OCI-LY1 (cell line): ENCODE measurements at regions not wholly inside any gene's neighbourhood (a gene's known extent, or its start where the extent isn't known, plus 50 kb on each side); places are given as distances from the start of the nearest gene placed in this dataset.

Experiments
- H2AFZ ChIP-seq: fragments of 200-600 bp; sonication (generic), shearing (Covaris generic); 2 replicates; pipeline ENCODE4 v1.6.0; 2014; ENCODE audit warnings: antibody characterized with exemption, mild to moderate bottlenecking, low read length
- H3F3A ChIP-seq: fragments of 200-600 bp; sonication (generic), shearing (Covaris generic); 2 replicates; pipeline ENCODE4 v1.6.0; 2014; ENCODE audit warnings: mild to moderate bottlenecking, antibody characterized with exemption, low read length, moderate library complexity; ENCODE audit not compliant: insufficient read depth
- H3K27ac ChIP-seq: fragments of 200-600 bp; sonication (generic); 2 replicates; pipeline ENCODE4 v1.5.1; 2014; ENCODE audit warnings: low read length, mixed run types, mild to moderate bottlenecking, low read depth; ENCODE audit not compliant: poor library complexity, severe bottlenecking
- H3K27me3 ChIP-seq: fragments of 200-600 bp; sonication (generic); 2 replicates; pipeline ENCODE4 v1.6.0; 2014; ENCODE audit warnings: antibody characterized with exemption, mild to moderate bottlenecking, low read length, moderate library complexity; ENCODE audit not compliant: insufficient read depth
- H3K36me3 ChIP-seq: fragments of 200-600 bp; sonication (generic); 2 replicates; pipeline ENCODE4 v1.6.1; 2014; ENCODE audit warnings: mild to moderate bottlenecking, antibody characterized with exemption, low read length, moderate library complexity, mixed read lengths; ENCODE audit not compliant: insufficient read depth
- H3K4me1 ChIP-seq: fragments of 200-600 bp; sonication (generic); 2 replicates; pipeline ENCODE4 v1.5.1; 2014; ENCODE audit warnings: mild to moderate bottlenecking, low read length, moderate library complexity; ENCODE audit not compliant: insufficient read depth, severe bottlenecking
- H3K4me2 ChIP-seq: fragments of 200-600 bp; sonication (generic), shearing (Covaris generic); 2 replicates; pipeline ENCODE4 v1.6.1; 2014; ENCODE audit warnings: low read length
- H3K4me3 ChIP-seq: fragments of 200-600 bp; sonication (generic); 2 replicates; pipeline ENCODE4 v1.5.1; 2014; ENCODE audit warnings: low read length, low read depth, mild to moderate bottlenecking, mixed read lengths; ENCODE audit not compliant: poor library complexity, severe bottlenecking
- H3K79me2 ChIP-seq: fragments of 200-600 bp; shearing (Covaris generic); 2 replicates; pipeline ENCODE4 v1.6.1; 2016; ENCODE audit warnings: mixed run types, low read length, mixed read lengths; ENCODE audit not compliant: insufficient read depth
- H3K9ac ChIP-seq: fragments of 200-600 bp; sonication (generic), shearing (Covaris generic); 2 replicates; pipeline ENCODE4 v1.6.1; 2014; ENCODE audit warnings: mild to moderate bottlenecking, low read length, mixed read lengths
- H3K9me2 ChIP-seq: fragments of 200-600 bp; sonication (generic), shearing (Covaris generic); 2 replicates; pipeline ENCODE4 v1.6.1; 2014; ENCODE audit warnings: low read depth, mild to moderate bottlenecking, low read length, mixed read lengths
- H3K9me3 ChIP-seq: fragments of 200-600 bp; shearing (Covaris generic); 2 replicates; pipeline ENCODE4 v1.6.1; 2014; ENCODE audit warnings: low read length, mixed read lengths
- H4K20me1 ChIP-seq: fragments of 200-600 bp; sonication (generic), shearing (Covaris generic); 2 replicates; pipeline ENCODE4 v1.6.0; 2016; ENCODE audit warnings: mild to moderate bottlenecking, low read length; ENCODE audit not compliant: insufficient read depth
- EZH2 ChIP-seq: fragments of 200-600 bp; sonication (generic), shearing (Covaris generic); IDR thresholded peaks from 2 replicates; pipeline ENCODE4 v1.8.0; 2017; ENCODE audit warnings: borderline replicate concordance, mixed run types, mild to moderate bottlenecking, antibody characterized with exemption, low read length, moderate library complexity, mixed read lengths
- TF ChIP-seq, protein P1 (sequence below): fragments of 200-600 bp; sonication (generic), shearing (Covaris generic); IDR thresholded peaks from 2 replicates; pipeline ENCODE4 v1.5.1; 2017; ENCODE audit warnings: mild to moderate bottlenecking, antibody characterized with exemption, low read length, moderate library complexity, mixed read lengths

DNA sequence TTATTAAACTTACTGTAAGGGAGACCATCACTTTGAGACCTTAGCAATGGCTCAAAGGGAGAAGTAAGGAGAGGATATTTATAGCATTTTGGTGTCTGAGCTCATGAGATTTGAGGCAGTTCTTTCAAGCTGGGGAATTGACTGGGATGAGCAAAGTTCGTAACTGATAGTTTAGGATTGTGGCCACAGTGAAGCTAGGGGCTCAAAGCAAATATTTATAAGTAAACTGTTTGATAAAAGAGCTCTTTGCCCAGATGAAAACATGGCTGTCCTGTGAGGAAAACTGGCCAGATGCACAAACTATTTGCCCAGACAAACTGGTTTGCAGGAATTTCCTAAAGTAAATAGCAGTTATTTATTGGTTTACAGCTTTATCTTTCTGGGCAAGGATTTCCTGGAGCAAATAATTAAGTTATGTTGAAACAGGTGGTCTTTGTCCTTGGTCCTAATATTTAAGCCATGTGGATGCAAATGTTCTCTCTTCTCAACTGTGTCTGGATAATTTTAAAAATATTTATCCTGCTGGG, 59.7 kb upstream of the TMTC4 start:
- H3K9me3 ChIP-seq, result no peaks in the 10 kb centered on the region
- no peaks in the 10 kb centered on the region for H3K36me3 ChIP-seq
- no peaks in the 10 kb centered on the region for H3K27me3 ChIP-seq
- H3K27ac ChIP-seq, result no peak overlapping the region
- H3K9ac ChIP-seq, result no peak overlapping the region
- H3K4me2 ChIP-seq, result no peak overlapping the region
- H4K20me1 ChIP-seq, result no peaks in the 10 kb centered on the region
- H3K4me1 ChIP-seq, result no peaks in the 10 kb centered on the region
- H3K9me2 ChIP-seq, result no peaks in the 10 kb centered on the region
- H3K79me2 ChIP-seq, result no peaks in the 10 kb centered on the region
- TF ChIP-seq, protein P1, sequence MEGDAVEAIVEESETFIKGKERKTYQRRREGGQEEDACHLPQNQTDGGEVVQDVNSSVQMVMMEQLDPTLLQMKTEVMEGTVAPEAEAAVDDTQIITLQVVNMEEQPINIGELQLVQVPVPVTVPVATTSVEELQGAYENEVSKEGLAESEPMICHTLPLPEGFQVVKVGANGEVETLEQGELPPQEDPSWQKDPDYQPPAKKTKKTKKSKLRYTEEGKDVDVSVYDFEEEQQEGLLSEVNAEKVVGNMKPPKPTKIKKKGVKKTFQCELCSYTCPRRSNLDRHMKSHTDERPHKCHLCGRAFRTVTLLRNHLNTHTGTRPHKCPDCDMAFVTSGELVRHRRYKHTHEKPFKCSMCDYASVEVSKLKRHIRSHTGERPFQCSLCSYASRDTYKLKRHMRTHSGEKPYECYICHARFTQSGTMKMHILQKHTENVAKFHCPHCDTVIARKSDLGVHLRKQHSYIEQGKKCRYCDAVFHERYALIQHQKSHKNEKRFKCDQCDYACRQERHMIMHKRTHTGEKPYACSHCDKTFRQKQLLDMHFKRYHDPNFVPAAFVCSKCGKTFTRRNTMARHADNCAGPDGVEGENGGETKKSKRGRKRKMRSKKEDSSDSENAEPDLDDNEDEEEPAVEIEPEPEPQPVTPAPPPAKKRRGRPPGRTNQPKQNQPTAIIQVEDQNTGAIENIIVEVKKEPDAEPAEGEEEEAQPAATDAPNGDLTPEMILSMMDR, result no peak
- TF ChIP-seq EZH2, result no peak
- H3K4me3 ChIP-seq, result no peak overlapping the region
- no peaks in the 10 kb centered on the region for H3F3A ChIP-seq
- H2AFZ ChIP-seq, result no peak overlapping the region

DNA sequence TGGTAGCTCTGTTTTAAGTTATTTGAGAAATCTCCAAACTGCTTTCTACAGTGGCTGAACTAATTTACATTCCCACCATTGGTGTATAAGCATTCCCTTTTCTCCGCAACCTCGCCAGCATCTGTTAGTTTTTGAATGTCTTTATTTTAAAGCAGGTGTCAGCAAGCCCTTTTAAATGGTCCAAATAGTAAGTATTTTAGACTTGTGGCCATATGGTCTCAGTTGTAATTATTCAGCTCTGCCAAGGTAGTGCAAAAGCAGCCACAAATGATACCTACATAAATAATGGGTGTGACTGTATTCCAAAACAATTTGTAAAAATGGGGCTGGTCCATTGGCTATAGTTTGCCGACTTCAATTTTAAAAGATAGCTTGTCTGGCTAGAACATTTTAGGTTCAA, 58.7 kb upstream of the TMTC4 start:
- Histone ChIP-seq H3K27me3 (no peaks in the 10 kb centered on the region), H3K4me1 (no peaks in the 10 kb centered on the region), H3K9ac (no peak overlapping the region), H3K4me3 (no peak overlapping the region), H3K36me3 (no peaks in the 10 kb centered on the region), H3K9me3 (no peaks in the 10 kb centered on the region), H3K4me2 (no peak overlapping the region), H3K79me2 (no peaks in the 10 kb centered on the region), H3K9me2 (no peaks in the 10 kb centered on the region), H3K27ac (no peak overlapping the region), H4K20me1 (no peaks in the 10 kb centered on the region), H2AFZ (no peak overlapping the region), H3F3A (no peaks in the 10 kb centered on the region)
- TF ChIP-seq, protein P1, result no peak
- no peak for TF ChIP-seq EZH2

DNA sequence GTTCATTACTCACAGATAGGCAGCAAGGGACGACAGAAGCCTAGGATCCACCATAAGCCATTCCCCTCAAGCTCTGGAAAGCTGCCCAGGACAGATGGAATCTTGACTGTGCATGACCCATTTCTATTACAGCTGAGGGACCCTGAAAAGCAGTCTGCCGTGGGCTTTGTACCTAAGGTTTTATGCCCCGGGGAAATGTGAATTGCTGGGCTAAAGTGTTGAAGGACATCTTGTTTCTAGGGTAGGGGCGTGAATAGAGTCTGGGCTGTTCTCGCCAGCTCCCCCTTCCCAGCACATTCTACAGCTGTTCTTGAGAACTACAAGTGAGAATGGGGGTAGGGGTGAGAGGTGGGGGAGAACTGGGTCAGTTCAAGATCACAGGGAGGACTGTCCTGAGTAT, 53.6 kb upstream of the TMTC4 start:
- H3K27me3 ChIP-seq, result no peaks in the 10 kb centered on the region
- no peaks in the 10 kb centered on the region for H3F3A ChIP-seq
- no peak overlapping the region for H3K27ac ChIP-seq
- H3K79me2 ChIP-seq, result no peaks in the 10 kb centered on the region
- no peaks in the 10 kb centered on the region for H3K36me3 ChIP-seq
- no peaks in the 10 kb centered on the region for H3K9me2 ChIP-seq
- no peak overlapping the region for H2AFZ ChIP-seq
- peaks cover 3% of the 10 kb centered on the region; the same call in 1 of the 2 replicates for H3K9me3 ChIP-seq
- no peak overlapping the region for H3K4me3 ChIP-seq
- H3K4me1 ChIP-seq, result no peaks in the 10 kb centered on the region
- H4K20me1 ChIP-seq, result no peaks in the 10 kb centered on the region
- H3K9ac ChIP-seq, result no peak overlapping the region
- H3K4me2 ChIP-seq, result no peak overlapping the region
- TF ChIP-seq, protein P1, result no peak
